ENCODE measurements at regions not wholly inside any gene's neighbourhood (a gene's known extent, or its start where the extent isn't known, plus 50 kb on each side); places are given as distances from the start of the nearest gene placed in this dataset.

DNA sequence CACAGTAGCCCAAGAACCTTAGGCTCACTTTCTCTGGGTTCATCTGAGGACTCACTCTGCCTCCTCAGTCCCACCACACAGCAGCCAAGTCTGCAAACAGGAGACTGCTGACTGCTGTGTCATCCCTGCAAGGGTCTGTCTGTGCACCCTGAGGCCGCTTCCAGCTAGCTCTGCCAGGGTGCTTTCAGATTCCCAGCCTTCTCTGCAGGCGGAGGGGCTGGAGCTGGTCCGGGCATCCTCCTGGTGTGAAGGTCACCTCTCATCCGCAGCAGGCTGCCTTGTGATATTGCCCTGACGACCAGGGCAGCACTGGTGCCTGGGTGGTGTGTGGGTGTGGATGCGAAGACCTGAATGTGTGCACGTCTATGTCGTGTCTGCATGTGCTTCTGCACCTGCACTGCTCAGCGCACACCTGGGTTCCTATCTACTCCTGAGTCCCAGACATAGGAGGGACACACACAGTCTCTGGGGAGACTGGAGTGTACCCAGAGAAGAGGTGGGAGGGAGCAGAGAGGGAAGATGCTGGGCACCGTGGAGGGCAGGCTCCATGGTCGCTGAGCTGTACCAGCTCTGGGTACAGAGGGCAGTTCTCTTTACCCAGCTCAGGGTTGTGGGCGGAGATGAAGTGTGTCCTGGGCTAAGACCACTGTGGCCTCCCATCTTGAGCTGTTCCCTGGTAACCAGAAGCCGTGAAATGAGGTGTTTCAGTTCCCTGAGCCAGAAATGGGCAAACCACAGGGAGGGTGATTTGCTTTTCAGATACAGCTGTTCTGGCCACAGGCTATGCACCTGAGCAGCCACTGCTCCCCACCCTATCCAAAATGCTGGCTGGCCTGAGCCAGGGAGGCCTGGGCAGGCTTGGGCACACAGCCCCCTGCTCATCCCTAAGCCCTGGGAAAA lies 160.9 kb upstream of the CSF3R start:
- TF ChIP-seq, protein P1, sequence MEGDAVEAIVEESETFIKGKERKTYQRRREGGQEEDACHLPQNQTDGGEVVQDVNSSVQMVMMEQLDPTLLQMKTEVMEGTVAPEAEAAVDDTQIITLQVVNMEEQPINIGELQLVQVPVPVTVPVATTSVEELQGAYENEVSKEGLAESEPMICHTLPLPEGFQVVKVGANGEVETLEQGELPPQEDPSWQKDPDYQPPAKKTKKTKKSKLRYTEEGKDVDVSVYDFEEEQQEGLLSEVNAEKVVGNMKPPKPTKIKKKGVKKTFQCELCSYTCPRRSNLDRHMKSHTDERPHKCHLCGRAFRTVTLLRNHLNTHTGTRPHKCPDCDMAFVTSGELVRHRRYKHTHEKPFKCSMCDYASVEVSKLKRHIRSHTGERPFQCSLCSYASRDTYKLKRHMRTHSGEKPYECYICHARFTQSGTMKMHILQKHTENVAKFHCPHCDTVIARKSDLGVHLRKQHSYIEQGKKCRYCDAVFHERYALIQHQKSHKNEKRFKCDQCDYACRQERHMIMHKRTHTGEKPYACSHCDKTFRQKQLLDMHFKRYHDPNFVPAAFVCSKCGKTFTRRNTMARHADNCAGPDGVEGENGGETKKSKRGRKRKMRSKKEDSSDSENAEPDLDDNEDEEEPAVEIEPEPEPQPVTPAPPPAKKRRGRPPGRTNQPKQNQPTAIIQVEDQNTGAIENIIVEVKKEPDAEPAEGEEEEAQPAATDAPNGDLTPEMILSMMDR (IDR thresholded peaks at IDR 0.05; ENCODE audit: low read depth, low read length): no peak
- no peak for TF ChIP-seq EZH2phosphoT487 (IDR thresholded peaks at IDR 0.05; ENCODE audit: low read depth)
